SH-SY5Y (cell line): ENCODE measurements at regions not wholly inside any gene's neighbourhood (a gene's known extent, or its start where the extent isn't known, plus 50 kb on each side); places are given as distances from the start of the nearest gene placed in this dataset.

Source experiments
- GATA2 ChIP-seq: IDR thresholded peaks from 2 replicates; pipeline ENCODE4 v1.6.1; 2011; ENCODE audit warnings: mild to moderate bottlenecking, low read depth, low read length
- GATA3 ChIP-seq: IDR thresholded peaks from 2 replicates; pipeline ENCODE4 v1.6.1; 2011; ENCODE audit warnings: low read depth, mild to moderate bottlenecking, low read length, moderate library complexity

DNA sequence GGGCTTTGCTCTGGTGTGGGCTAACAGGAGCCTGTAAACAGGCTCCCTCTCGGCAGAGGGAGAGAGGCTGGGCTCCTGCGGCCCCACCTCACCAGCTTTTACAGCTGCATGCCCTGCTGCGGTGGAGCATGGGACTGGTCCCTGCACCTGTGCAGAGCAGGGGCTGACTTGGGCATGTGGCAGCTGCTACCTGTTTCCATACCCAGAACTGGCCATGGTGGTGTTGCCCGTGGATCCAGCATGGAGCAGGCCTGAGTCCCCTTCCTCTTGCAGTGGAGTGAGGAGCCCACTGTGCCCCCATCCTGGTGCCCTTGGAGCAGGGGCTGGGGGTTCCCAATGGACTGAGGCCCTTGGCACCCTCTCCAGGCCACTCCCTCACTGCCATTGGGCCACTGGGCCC is 91.9 kb upstream of the MGMT start:
- no peak for TF ChIP-seq GATA2
- TF ChIP-seq GATA3, result no peak
